IgD-negative memory B cell (primary cell): ENCODE measurements at regions not wholly inside any gene's neighbourhood (a gene's known extent, or its start where the extent isn't known, plus 50 kb on each side); places are given as distances from the start of the nearest gene placed in this dataset.
"Not testable (repeated sequence)": the region's sequence is repeated elsewhere in the genome, so short reads cannot be mapped to it uniquely, and the experiment has no call there.

Experiments
- H3K27ac Mint-ChIP-seq, 3 donors: one replicate each; pipeline ENCODE4 v1.8.0; 2020 to 2022; ENCODE audit warnings: mild to moderate bottlenecking in 3 of 3, mixed read lengths in 3 of 3, moderate library complexity in 1 of 3
- H3K27me3 Mint-ChIP-seq: one replicate; pipeline ENCODE4 v1.8.0; 2021; ENCODE audit warnings: mixed read lengths
- H3K36me3 Mint-ChIP-seq: one replicate; pipeline ENCODE4 v1.8.0; 2020; ENCODE audit warnings: mild to moderate bottlenecking, mixed read lengths
- H3K4me1 Mint-ChIP-seq, 3 donors: one replicate each; pipeline ENCODE4 v1.8.0; 2020 to 2022; ENCODE audit warnings: mixed read lengths in 3 of 3, mild to moderate bottlenecking in 1 of 3
- H3K4me3 Mint-ChIP-seq, 4 donors: one replicate each; pipeline ENCODE4 v1.8.0; 2020 to 2022; ENCODE audit warnings: mild to moderate bottlenecking in 4 of 4, mixed read lengths in 4 of 4, moderate library complexity in 3 of 4
- H3K9me3 Mint-ChIP-seq, 3 donors: one replicate each; pipeline ENCODE4 v1.8.0; 2020 to 2021; ENCODE audit warnings: mixed read lengths in 3 of 3, mild to moderate bottlenecking in 1 of 3

GRCh38 chr2:198534756-198535155 lies 730.4 kb downstream of the PLCL1 start:
- Mint-ChIP-seq H3K36me3 (no peaks in the 10 kb centered on the region), H3K27me3 (no peaks in the 10 kb centered on the region), H3K4me1 (no peaks in the 10 kb centered on the region), H3K27ac (no peak overlapping the region), H3K4me3 (no peak overlapping the region), H3K9me3 (peaks cover 0 to 5% (median 4%) of the 10 kb centered on the region in 3 donors)

- no peak overlapping the region for H3K27ac Mint-ChIP-seq
- no peaks in the 10 kb centered on the region for H3K36me3 Mint-ChIP-seq
- no peaks in the 10 kb centered on the region for H3K4me1 Mint-ChIP-seq
- H3K27me3 Mint-ChIP-seq = no peaks in the 10 kb centered on the region
- H3K9me3 Mint-ChIP-seq = no peaks in the 10 kb centered on the region
- no peak overlapping the region for H3K4me3 Mint-ChIP-seq
Observed at GRCh38 chr2:198525211-198525969, 721.0 kb downstream of the PLCL1 start.

GRCh38 chr2:198523710-198524109 lies 719.3 kb downstream of the PLCL1 start:
- Mint-ChIP-seq H3K4me3 (no peak overlapping the region), H3K27ac (no peak overlapping the region), H3K9me3 (no peaks in the 10 kb centered on the region), H3K36me3 (no peaks in the 10 kb centered on the region), H3K4me1 (peaks cover 0 to 3% (median 0%) of the 10 kb centered on the region in 3 donors), H3K27me3 (peaks cover 2% of the 10 kb centered on the region)

DNA sequence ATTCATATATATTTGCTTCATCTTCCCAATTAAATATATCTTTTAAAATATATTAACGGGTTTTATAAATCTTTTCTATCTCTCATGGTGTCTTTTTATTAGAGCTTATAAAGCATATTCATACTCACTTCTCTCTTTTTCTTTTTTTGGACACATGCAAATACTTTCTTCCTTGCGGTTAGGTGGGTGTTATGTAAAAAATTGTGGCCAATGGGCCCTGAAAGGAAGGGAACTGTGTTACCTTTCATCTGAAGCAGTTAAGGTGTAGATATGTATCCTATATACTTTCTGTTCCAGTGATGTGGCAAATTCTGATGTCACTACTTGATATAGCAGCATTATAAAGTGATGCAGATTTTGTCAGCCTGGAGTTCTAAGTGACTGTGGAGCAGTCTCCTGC lies 714.5 kb downstream of the PLCL1 start:
- H3K9me3 Mint-ChIP-seq = peaks cover 0 to 2% (median 0%) of the 10 kb centered on the region in 3 donors
- H3K4me3 Mint-ChIP-seq = no peak overlapping the region
- H3K27ac Mint-ChIP-seq = no peak overlapping the region
- peaks cover 0 to 4% (median 3%) of the 10 kb centered on the region in 3 donors for H3K4me1 Mint-ChIP-seq
- H3K27me3 Mint-ChIP-seq = peaks cover 2% of the 10 kb centered on the region
- H3K36me3 Mint-ChIP-seq = no peaks in the 10 kb centered on the region

- Mint-ChIP-seq H3K36me3 (no peaks in the 10 kb centered on the region), H3K27ac (no peak overlapping the region), H3K4me3 (no peak overlapping the region), H3K4me1 (peaks cover 0 to 4% (median 3%) of the 10 kb centered on the region in 3 donors), H3K27me3 (peaks cover 2% of the 10 kb centered on the region), H3K9me3 (peaks cover 0 to 2% (median 0%) of the 10 kb centered on the region in 3 donors)
Observed at GRCh38 chr2:198517976-198518375, 713.6 kb downstream of the PLCL1 start.

- H3K36me3 Mint-ChIP-seq, H3K27ac Mint-ChIP-seq, H3K27me3 Mint-ChIP-seq, H3K4me1 Mint-ChIP-seq, H3K9me3 Mint-ChIP-seq, H3K4me3 Mint-ChIP-seq: not testable (repeated sequence)
Observed at GRCh38 chr2:198508610-198509009, 704.2 kb downstream of the PLCL1 start.

GRCh38 chr2:198499539-198499938 lies 695.1 kb downstream of the PLCL1 start:
- no peaks in the 10 kb centered on the region for H3K36me3 Mint-ChIP-seq
- no peaks in the 10 kb centered on the region for H3K27me3 Mint-ChIP-seq
- no peak overlapping the region for H3K27ac Mint-ChIP-seq
- no peaks in the 10 kb centered on the region for H3K4me1 Mint-ChIP-seq
- H3K9me3 Mint-ChIP-seq = no peaks in the 10 kb centered on the region
- H3K4me3 Mint-ChIP-seq = no peak overlapping the region

GRCh38 chr2:198498516-198498915 lies 694.1 kb downstream of the PLCL1 start:
- no peak overlapping the region for H3K4me3 Mint-ChIP-seq
- no peaks in the 10 kb centered on the region for H3K4me1 Mint-ChIP-seq
- H3K27me3 Mint-ChIP-seq = no peaks in the 10 kb centered on the region
- H3K27ac Mint-ChIP-seq = no peak overlapping the region
- H3K36me3 Mint-ChIP-seq = no peaks in the 10 kb centered on the region
- H3K9me3 Mint-ChIP-seq = no peaks in the 10 kb centered on the region

DNA sequence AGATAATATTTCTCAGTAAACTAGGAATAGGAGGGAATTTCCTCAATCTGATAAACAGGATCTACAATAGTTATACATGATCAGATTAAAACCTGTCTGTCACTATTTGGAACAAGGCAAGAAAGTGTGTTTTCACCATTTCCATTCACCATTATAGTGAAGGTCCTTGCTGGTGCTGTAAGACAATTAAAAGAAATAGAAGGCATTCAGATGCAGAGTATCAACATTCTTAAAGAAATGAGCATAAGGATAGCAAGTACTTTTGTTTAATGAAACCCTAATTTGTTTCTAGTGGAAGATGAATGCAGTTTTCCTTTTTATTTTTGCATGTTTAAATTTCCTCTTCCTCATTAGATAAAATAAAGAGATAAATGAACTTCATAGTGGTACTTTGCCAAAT lies 693.7 kb downstream of the PLCL1 start:
- H3K4me1 Mint-ChIP-seq = no peaks in the 10 kb centered on the region
- no peaks in the 10 kb centered on the region for H3K9me3 Mint-ChIP-seq
- no peaks in the 10 kb centered on the region for H3K27me3 Mint-ChIP-seq
- H3K27ac Mint-ChIP-seq = no peak overlapping the region
- H3K36me3 Mint-ChIP-seq = no peaks in the 10 kb centered on the region
- no peak overlapping the region for H3K4me3 Mint-ChIP-seq

DNA sequence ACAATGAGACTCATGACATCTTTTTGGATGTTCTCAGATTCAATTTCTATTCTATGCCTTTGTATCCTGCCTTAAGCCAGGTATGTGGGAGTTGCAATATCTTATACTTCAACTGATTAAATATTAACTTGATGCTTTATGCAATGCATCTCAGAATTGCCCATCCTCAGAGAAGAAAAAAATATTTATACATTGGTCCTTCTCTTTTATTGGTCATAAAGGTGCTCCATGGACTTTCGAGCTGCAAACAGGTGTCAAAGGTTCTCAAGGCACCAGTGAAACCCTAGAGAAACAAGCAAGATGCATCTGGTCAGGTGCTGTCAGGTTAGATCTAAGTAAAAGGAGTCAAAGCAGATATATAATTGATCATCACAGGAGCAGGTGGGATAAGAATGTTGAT lies 690.5 kb downstream of the PLCL1 start:
- H3K9me3 Mint-ChIP-seq = peaks cover 0 to 2% (median 0%) of the 10 kb centered on the region in 3 donors
- H3K36me3 Mint-ChIP-seq = no peaks in the 10 kb centered on the region
- H3K27me3 Mint-ChIP-seq = no peaks in the 10 kb centered on the region
- H3K27ac Mint-ChIP-seq = no peak overlapping the region
- no peaks in the 10 kb centered on the region for H3K4me1 Mint-ChIP-seq
- no peak overlapping the region for H3K4me3 Mint-ChIP-seq

GRCh38 chr2:198490748-198491147 lies 686.4 kb downstream of the PLCL1 start:
- Mint-ChIP-seq H3K27me3 (no peaks in the 10 kb centered on the region), H3K27ac (no peak overlapping the region), H3K9me3 (peaks cover 0 to 2% (median 2%) of the 10 kb centered on the region in 3 donors), H3K36me3 (no peaks in the 10 kb centered on the region), H3K4me3 (no peak overlapping the region), H3K4me1 (no peaks in the 10 kb centered on the region)

GRCh38 chr2:198488964-198489363 lies 684.6 kb downstream of the PLCL1 start:
- no peak overlapping the region for H3K27ac Mint-ChIP-seq
- H3K27me3 Mint-ChIP-seq = no peaks in the 10 kb centered on the region
- no peaks in the 10 kb centered on the region for H3K4me1 Mint-ChIP-seq
- H3K36me3 Mint-ChIP-seq = no peaks in the 10 kb centered on the region
- peaks cover 0 to 2% (median 2%) of the 10 kb centered on the region in 3 donors for H3K9me3 Mint-ChIP-seq
- H3K4me3 Mint-ChIP-seq = no peak overlapping the region

DNA sequence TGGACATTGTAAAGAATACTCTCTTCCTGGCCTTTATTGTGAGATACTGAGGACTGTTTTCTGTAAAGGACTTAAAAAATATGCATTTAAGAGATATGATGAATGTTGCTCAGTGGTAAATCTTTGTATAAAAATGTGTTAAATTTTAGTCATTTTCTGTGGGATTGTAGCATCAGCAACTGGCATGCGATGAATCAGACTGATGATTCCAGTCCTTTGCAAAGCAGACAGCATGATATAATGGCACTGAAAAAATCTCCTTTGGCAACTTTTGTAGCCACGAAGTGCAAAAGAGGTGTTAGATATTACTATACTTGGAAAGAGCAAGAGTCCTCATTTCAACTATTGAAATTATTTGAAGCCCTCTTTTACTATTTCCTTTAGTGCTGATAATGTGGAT lies 678.7 kb downstream of the PLCL1 start:
- Mint-ChIP-seq H3K4me3 (no peak overlapping the region), H3K9me3 (no peaks in the 10 kb centered on the region), H3K36me3 (no peaks in the 10 kb centered on the region), H3K27me3 (peaks cover 1% of the 10 kb centered on the region), H3K27ac (no peak overlapping the region), H3K4me1 (no peaks in the 10 kb centered on the region)

- Mint-ChIP-seq H3K4me3 (no peak overlapping the region), H3K4me1 (no peaks in the 10 kb centered on the region), H3K27me3 (peaks cover 1% of the 10 kb centered on the region), H3K27ac (no peak overlapping the region), H3K36me3 (no peaks in the 10 kb centered on the region), H3K9me3 (peaks cover 0 to 11% (median 0%) of the 10 kb centered on the region in 3 donors)
Observed at GRCh38 chr2:198479065-198479464, 674.7 kb downstream of the PLCL1 start.

DNA sequence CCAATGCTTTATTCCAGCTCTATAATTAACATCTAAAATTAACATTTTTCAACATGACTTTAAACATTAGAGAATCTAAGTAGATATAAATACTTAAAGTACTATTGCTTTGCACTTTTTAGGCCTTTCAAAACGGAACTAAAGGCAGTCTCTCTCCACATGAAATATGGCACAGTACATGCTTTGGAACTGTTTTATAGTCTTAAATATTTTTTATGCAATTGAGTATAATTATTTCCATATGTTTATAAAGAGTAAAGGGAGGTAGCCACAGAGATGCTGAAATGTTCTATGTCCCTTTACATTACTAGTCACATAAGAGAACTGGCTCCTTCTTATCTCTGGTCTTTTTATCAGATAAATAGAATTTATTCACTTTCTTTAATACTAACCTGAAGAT lies 674.0 kb downstream of the PLCL1 start:
- H3K4me1 Mint-ChIP-seq = no peaks in the 10 kb centered on the region
- H3K27ac Mint-ChIP-seq = no peak overlapping the region
- no peak overlapping the region for H3K4me3 Mint-ChIP-seq
- no peaks in the 10 kb centered on the region for H3K36me3 Mint-ChIP-seq
- H3K9me3 Mint-ChIP-seq = peaks cover 0 to 11% (median 0%) of the 10 kb centered on the region in 3 donors
- peaks cover 1% of the 10 kb centered on the region for H3K27me3 Mint-ChIP-seq

GRCh38 chr2:198476007-198476406 lies 671.6 kb downstream of the PLCL1 start:
- peaks cover under 1% of the 10 kb centered on the region for H3K27me3 Mint-ChIP-seq
- no peak overlapping the region for H3K27ac Mint-ChIP-seq
- H3K4me1 Mint-ChIP-seq = no peaks in the 10 kb centered on the region
- peaks cover 0 to 11% (median 0%) of the 10 kb centered on the region in 3 donors for H3K9me3 Mint-ChIP-seq
- no peaks in the 10 kb centered on the region for H3K36me3 Mint-ChIP-seq
- no peak overlapping the region for H3K4me3 Mint-ChIP-seq
